Endothelial cell of umbilical vein (primary cell): ENCODE measurements at regions not wholly inside any gene's neighbourhood (a gene's known extent, or its start where the extent isn't known, plus 50 kb on each side); places are given as distances from the start of the nearest gene placed in this dataset.

Experiments
- BruUV-seq: library from RNA; stranded (reverse); fragments of 400-500 nt; replicated peaks from 2 replicates; lab custom pipeline; 2021; lab: Mats Ljungman, UMichigan
- CTCF ChIA-PET: fragments of 300-600, 350-600 bp; sonication (Branson Sonifier 250); formaldehyde crosslinking; loops from one replicate; lab custom pipeline; 2021; ENCODE audit warnings: antibody characterized with exemption, inconsistent platforms; lab: Charles Lee
- POLR2A ChIA-PET: fragments of 300-600, 350-600 bp; sonication (Branson Sonifier 250); formaldehyde crosslinking; loops from one replicate; lab custom pipeline; 2021; ENCODE audit warnings: antibody characterized with exemption, inconsistent platforms; lab: Charles Lee
- DNase-seq: peaks from one replicate; pipeline ENCODE4 v3.0.0-alpha.2; 2011; ENCODE audit warnings: low read depth, low spot score
- FAIRE-seq: peaks from 2 replicates; lab custom pipeline; 2011; peaks lifted over from hg19 to GRCh38; lab: Jason Lieb, UNC
- H2AFZ ChIP-seq: 2 replicates; pipeline ENCODE4 v1.6.0; 2012; ENCODE audit warnings: low read depth, low read length, control low read depth, inconsistent platforms
- H3K27ac ChIP-seq: 2 replicates; pipeline ENCODE4 v1.5.1; 2011; ENCODE audit warnings: low read depth, mild to moderate bottlenecking, control low read depth, low read length, moderate library complexity; ENCODE audit not compliant: insufficient read depth
- H3K27me3 ChIP-seq, 2 experiments: 2 replicates each; pipeline versions ENCODE4 v1.6.0 to v1.6.1; 2011; ENCODE audit warnings: low read length in 2 of 2, mixed read lengths in 1 of 2; ENCODE audit not compliant: control insufficient read depth in 2 of 2, insufficient read depth in 2 of 2
- H3K36me3 ChIP-seq, 2 experiments: 2 replicates in 1 of 2; 3 replicates in 1 of 2; pipeline ENCODE4 v1.5.1; 2011; ENCODE audit warnings: low read length in 2 of 2, mild to moderate bottlenecking in 1 of 2, moderate library complexity in 1 of 2; ENCODE audit not compliant: control insufficient read depth in 2 of 2, insufficient read depth in 2 of 2; ENCODE audit errors: extremely low read depth in 1 of 2
- H3K4me1 ChIP-seq: 3 replicates; pipeline ENCODE4 v1.5.1; 2011; ENCODE audit warnings: mild to moderate bottlenecking, low read length; ENCODE audit not compliant: control insufficient read depth, insufficient read depth; ENCODE audit errors: extremely low read depth
- H3K4me2 ChIP-seq: 2 replicates; pipeline ENCODE4 v1.6.1; 2011; ENCODE audit warnings: low read length, control low read depth, mixed read lengths; ENCODE audit not compliant: insufficient read depth
- H3K4me3 ChIP-seq, 3 experiments: fragments of 200-600 bp in 1 of 3; sonication (generic), shearing (Covaris generic) in 1 of 3; replicated peaks in 1 of 3; 2 replicates each; pipeline ENCODE4 v1.5.1; 2011 to 2016; ENCODE audit warnings: control low read depth in 3 of 3, low read length in 3 of 3, mild to moderate bottlenecking in 2 of 3, inconsistent platforms in 1 of 3, low read depth in 1 of 3, moderate library complexity in 1 of 3; ENCODE audit not compliant: insufficient read depth in 1 of 3
- H3K79me2 ChIP-seq: 2 replicates; pipeline ENCODE4 v1.6.0; 2012; ENCODE audit warnings: low read length, inconsistent platforms; ENCODE audit not compliant: control insufficient read depth, insufficient read depth
- H3K9ac ChIP-seq: replicated peaks from 2 replicates; pipeline ENCODE3; 2011; ENCODE audit warnings: low read length, control low read depth; ENCODE audit not compliant: insufficient read depth; ENCODE audit errors: extremely low read depth
- H3K9me1 ChIP-seq: replicated peaks from 3 replicates; pipeline ENCODE4 v1.6.0; 2011; ENCODE audit warnings: mild to moderate bottlenecking, low read length; ENCODE audit not compliant: control insufficient read depth, insufficient read depth; ENCODE audit errors: extremely low read depth
- H3K9me3 ChIP-seq: replicated peaks from 2 replicates; pipeline ENCODE4 v1.5.1; 2012; ENCODE audit warnings: low read length, inconsistent platforms; ENCODE audit not compliant: control insufficient read depth, insufficient read depth
- H4K20me1 ChIP-seq: replicated peaks from 2 replicates; pipeline ENCODE3; 2011; ENCODE audit warnings: mild to moderate bottlenecking, low read length; ENCODE audit not compliant: control insufficient read depth, insufficient read depth; ENCODE audit errors: extremely low read depth
- EZH2 ChIP-seq: IDR thresholded peaks from 2 replicates; pipeline ENCODE4 v1.6.1; 2012; ENCODE audit warnings: borderline replicate concordance, low read depth, mild to moderate bottlenecking, moderate library complexity, low read length, inconsistent platforms; ENCODE audit not compliant: severe bottlenecking
- FOS ChIP-seq: IDR thresholded peaks from 2 replicates; pipeline ENCODE4 v1.6.1; 2011; ENCODE audit warnings: mild to moderate bottlenecking, low read length, moderate library complexity, borderline replicate concordance; ENCODE audit not compliant: insufficient read depth
- GATA2 ChIP-seq: IDR thresholded peaks from 2 replicates; pipeline ENCODE4 v1.7.0; 2011; ENCODE audit warnings: low read depth, mild to moderate bottlenecking, moderate library complexity, mixed read lengths, low read length; ENCODE audit not compliant: insufficient read length, insufficient read depth
- JUN ChIP-seq: IDR thresholded peaks from 2 replicates; pipeline ENCODE4 v1.6.1; 2011; ENCODE audit warnings: borderline replicate concordance, low read depth; ENCODE audit not compliant: insufficient read length, insufficient read depth
- POLR2AphosphoS5 ChIP-seq: IDR thresholded peaks from 2 replicates; pipeline ENCODE4 v1.6.1; 2012; ENCODE audit warnings: low read depth, mild to moderate bottlenecking, control low read depth, low read length, moderate library complexity; ENCODE audit not compliant: insufficient read depth
- dilution Hi-C: fragments of 300-500 bp; cut with MboI; formaldehyde crosslinking; loops from one replicate; pipeline ENCODE4 v1.15.0; 2019; ENCODE audit warnings: low sequenced_read_pairs; ENCODE audit not compliant: extremely low pct_ligation_motif_present
- intact Hi-C: fragments of 100-400 bp; cut with micrococcal nuclease; formaldehyde crosslinking; loops from one replicate; pipeline ENCODE4 v1.10.0; 2022
- TF ChIP-seq, protein P1 (sequence below): IDR thresholded peaks from 2 replicates; pipeline ENCODE4 v1.6.1; 2011; ENCODE audit not compliant: insufficient read depth, insufficient read length
- TF ChIP-seq, protein P2 (sequence below), 2 donors: IDR thresholded peaks; 1 replicate in 1 of 2; 2 replicates in 1 of 2; pipeline ENCODE4 v1.5.1; 2011; ENCODE audit warnings: low read length in 2 of 2, mild to moderate bottlenecking in 2 of 2, moderate library complexity in 2 of 2, control low read depth in 1 of 2, inconsistent platforms in 1 of 2, low read depth in 1 of 2; ENCODE audit not compliant: insufficient read depth in 1 of 2; ENCODE audit errors: extremely low read depth in 1 of 2

DNA sequence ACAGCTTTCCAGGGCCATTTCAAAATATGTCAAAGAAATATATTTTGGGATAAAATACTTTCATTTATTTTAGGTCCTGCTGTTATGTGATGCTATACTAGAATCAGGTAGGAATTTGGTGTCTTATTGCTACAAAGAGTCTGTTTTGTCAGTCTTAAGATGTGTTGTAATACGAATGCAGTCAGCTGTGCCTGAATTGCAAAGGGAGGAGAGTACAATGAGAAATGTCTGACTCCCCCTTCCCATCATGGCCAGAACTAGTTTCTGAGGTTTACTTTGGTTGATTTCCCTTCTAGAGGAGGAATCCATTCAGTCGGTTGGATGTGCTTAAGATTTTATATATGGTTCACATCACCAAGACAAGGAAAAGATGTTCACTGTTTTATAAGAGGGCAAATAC lies 75.7 kb upstream of the TNFSF18 start:
- BruUV-seq, result no TSS peak
- Histone ChIP-seq H4K20me1 (no peaks in the 10 kb centered on the region), H3K9me3 (no peaks in the 10 kb centered on the region), H3K4me3 (no peak overlapping the region), H3K27ac (no peak overlapping the region), H3K9ac (no peak overlapping the region), H3K36me3 (no peaks in the 10 kb centered on the region), H2AFZ (no peak overlapping the region), H3K4me2 (no peak overlapping the region), H3K27me3 (no peaks in the 10 kb centered on the region), H3K9me1 (no peaks in the 10 kb centered on the region), H3K4me1 (peaks cover 18% of the 10 kb centered on the region), H3K79me2 (no peaks in the 10 kb centered on the region)
- FAIRE-seq, result no peak
- intact Hi-C loops (no loop called here), dilution Hi-C loops (no loop called here)
- TF ChIP-seq EZH2, result no peak
- TF ChIP-seq GATA2, result no peak
- TF ChIP-seq, protein P1, sequence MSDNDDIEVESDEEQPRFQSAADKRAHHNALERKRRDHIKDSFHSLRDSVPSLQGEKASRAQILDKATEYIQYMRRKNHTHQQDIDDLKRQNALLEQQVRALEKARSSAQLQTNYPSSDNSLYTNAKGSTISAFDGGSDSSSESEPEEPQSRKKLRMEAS, result no peak
- TF ChIP-seq, protein P2, sequence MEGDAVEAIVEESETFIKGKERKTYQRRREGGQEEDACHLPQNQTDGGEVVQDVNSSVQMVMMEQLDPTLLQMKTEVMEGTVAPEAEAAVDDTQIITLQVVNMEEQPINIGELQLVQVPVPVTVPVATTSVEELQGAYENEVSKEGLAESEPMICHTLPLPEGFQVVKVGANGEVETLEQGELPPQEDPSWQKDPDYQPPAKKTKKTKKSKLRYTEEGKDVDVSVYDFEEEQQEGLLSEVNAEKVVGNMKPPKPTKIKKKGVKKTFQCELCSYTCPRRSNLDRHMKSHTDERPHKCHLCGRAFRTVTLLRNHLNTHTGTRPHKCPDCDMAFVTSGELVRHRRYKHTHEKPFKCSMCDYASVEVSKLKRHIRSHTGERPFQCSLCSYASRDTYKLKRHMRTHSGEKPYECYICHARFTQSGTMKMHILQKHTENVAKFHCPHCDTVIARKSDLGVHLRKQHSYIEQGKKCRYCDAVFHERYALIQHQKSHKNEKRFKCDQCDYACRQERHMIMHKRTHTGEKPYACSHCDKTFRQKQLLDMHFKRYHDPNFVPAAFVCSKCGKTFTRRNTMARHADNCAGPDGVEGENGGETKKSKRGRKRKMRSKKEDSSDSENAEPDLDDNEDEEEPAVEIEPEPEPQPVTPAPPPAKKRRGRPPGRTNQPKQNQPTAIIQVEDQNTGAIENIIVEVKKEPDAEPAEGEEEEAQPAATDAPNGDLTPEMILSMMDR (IDR thresholded peaks at IDR 0.05; ENCODE audit: extremely low read depth in 1 of 2, insufficient read depth in 1 of 2, low read depth in 1 of 2, low read length in 2 of 2), result no peak
- TF ChIP-seq JUN, result no peak
- no peak for TF ChIP-seq FOS
- TF ChIP-seq POLR2AphosphoS5, result no peak
- no peak for DNase-seq
- CTCF ChIA-PET, result no interaction called here
- POLR2A ChIA-PET, result no interaction called here
